ENCODE measurements at regions not wholly inside any gene's neighbourhood (a gene's known extent, or its start where the extent isn't known, plus 50 kb on each side); places are given as distances from the start of the nearest gene placed in this dataset.

- no peaks in the 10 kb centered on the region for H3K36me3 ChIP-seq (ENCODE audit: insufficient read depth, low read length)
- ChIA-PET POLR2A (ENCODE audit: partially characterized antibody) (no interaction called here), CTCF (ENCODE audit: partially characterized antibody) (no interaction called here)
- H3K36me3 Mint-ChIP-seq: no peaks in the 10 kb centered on the region
- H3K27ac Mint-ChIP-seq: no peak overlapping the region
- no peak overlapping the region for H3K27ac ChIP-seq (ENCODE audit: low read depth, low read length)
- no peaks in the 10 kb centered on the region for H3K27me3 ChIP-seq (ENCODE audit: insufficient read depth, low read length)
- peaks cover 0 to 6% (median 3%) of the 10 kb centered on the region in 8 donors for H3K9me3 Mint-ChIP-seq
- no peak overlapping the region for H3K4me3 Mint-ChIP-seq
- no peak overlapping the region for H3K4me3 ChIP-seq (ENCODE audit: low read length in 2 of 2)
- H3K4me1 Mint-ChIP-seq: no peaks in the 10 kb centered on the region
- no peaks in the 10 kb centered on the region for H3K9me3 ChIP-seq (ENCODE audit: control insufficient read depth in 1 of 2, low read length in 2 of 2)
- DNase-seq: no peak
- intact Hi-C loops (cut with micrococcal nuclease): no loop called here
- H3K4me1 ChIP-seq (ENCODE audit: insufficient read depth, low read length): no peaks in the 10 kb centered on the region
- no peaks in the 10 kb centered on the region for H3K27me3 Mint-ChIP-seq
Observed at GRCh38 chr5:165201369-165201768, 1696.0 kb downstream of the MAT2B start.

GRCh38 chr5:165201771-165202518 lies 1696.5 kb downstream of the MAT2B start:
- H3K27me3 Mint-ChIP-seq: no peaks in the 10 kb centered on the region
- H3K4me1 Mint-ChIP-seq: no peaks in the 10 kb centered on the region
- intact Hi-C loops (cut with micrococcal nuclease): no loop called here
- no peak for DNase-seq
- POLR2A ChIA-PET (ENCODE audit: partially characterized antibody): no interaction called here
- Histone ChIP-seq H3K4me1 (ENCODE audit: insufficient read depth, low read length) (no peaks in the 10 kb centered on the region), H3K9me3 (ENCODE audit: control insufficient read depth in 1 of 2, low read length in 2 of 2) (no peaks in the 10 kb centered on the region), H3K27ac (ENCODE audit: low read depth, low read length) (no peak overlapping the region), H3K27me3 (ENCODE audit: insufficient read depth, low read length) (no peaks in the 10 kb centered on the region), H3K36me3 (ENCODE audit: insufficient read depth, low read length) (no peaks in the 10 kb centered on the region), H3K4me3 (ENCODE audit: low read length in 2 of 2) (no peak overlapping the region)
- H3K4me3 Mint-ChIP-seq: no peak overlapping the region
- no peaks in the 10 kb centered on the region for H3K36me3 Mint-ChIP-seq
- CTCF ChIA-PET (ENCODE audit: partially characterized antibody): no interaction called here
- no peak overlapping the region for H3K27ac Mint-ChIP-seq
- peaks cover 0 to 6% (median 1%) of the 10 kb centered on the region in 8 donors for H3K9me3 Mint-ChIP-seq

GRCh38 chr5:165202519-165202910 lies 1697.1 kb downstream of the MAT2B start:
- intact Hi-C loops (cut with micrococcal nuclease): no loop called here
- DNase-seq: no peak
- no peak overlapping the region for H3K27ac ChIP-seq (ENCODE audit: low read depth, low read length)
- no peaks in the 10 kb centered on the region for H3K4me1 ChIP-seq (ENCODE audit: insufficient read depth, low read length)
- no peaks in the 10 kb centered on the region for H3K9me3 ChIP-seq (ENCODE audit: control insufficient read depth in 1 of 2, low read length in 2 of 2)
- no peaks in the 10 kb centered on the region for H3K27me3 ChIP-seq (ENCODE audit: insufficient read depth, low read length)
- Mint-ChIP-seq H3K9me3 (peaks cover 0 to 8% (median 0%) of the 10 kb centered on the region in 8 donors), H3K4me3 (no peak overlapping the region), H3K36me3 (no peaks in the 10 kb centered on the region), H3K4me1 (no peaks in the 10 kb centered on the region), H3K27ac (no peak overlapping the region), H3K27me3 (no peaks in the 10 kb centered on the region)
- H3K36me3 ChIP-seq (ENCODE audit: insufficient read depth, low read length): no peaks in the 10 kb centered on the region
- CTCF ChIA-PET (ENCODE audit: partially characterized antibody): no interaction called here
- no peak overlapping the region for H3K4me3 ChIP-seq (ENCODE audit: low read length in 2 of 2)
- POLR2A ChIA-PET (ENCODE audit: partially characterized antibody): no interaction called here

- Mint-ChIP-seq H3K27me3 (no peaks in the 10 kb centered on the region), H3K36me3 (no peaks in the 10 kb centered on the region), H3K9me3 (peaks cover 0 to 8% (median 0%) of the 10 kb centered on the region in 8 donors), H3K4me1 (no peaks in the 10 kb centered on the region), H3K27ac (no peak overlapping the region), H3K4me3 (no peak overlapping the region)
- intact Hi-C loops (cut with micrococcal nuclease): loop anchor here (2.0 kb wide), 1 partner anchor 1644 kb away; no protein-coding TSS in a partner anchor
- Histone ChIP-seq H3K27me3 (ENCODE audit: insufficient read depth, low read length) (no peaks in the 10 kb centered on the region), H3K27ac (ENCODE audit: low read depth, low read length) (no peak overlapping the region), H3K36me3 (ENCODE audit: insufficient read depth, low read length) (no peaks in the 10 kb centered on the region), H3K9me3 (ENCODE audit: control insufficient read depth in 1 of 2, low read length in 2 of 2) (no peaks in the 10 kb centered on the region), H3K4me1 (ENCODE audit: insufficient read depth, low read length) (no peaks in the 10 kb centered on the region), H3K4me3 (ENCODE audit: low read length in 2 of 2) (no peak overlapping the region)
- ChIA-PET CTCF (ENCODE audit: partially characterized antibody) (no interaction called here), POLR2A (ENCODE audit: partially characterized antibody) (no interaction called here)
- DNase-seq: no peak
Observed at GRCh38 chr5:165209101-165209727, 1703.8 kb downstream of the MAT2B start.

GRCh38 chr5:165224366-165225045 lies 1719.1 kb downstream of the MAT2B start:
- ChIA-PET POLR2A (ENCODE audit: partially characterized antibody) (no interaction called here), CTCF (ENCODE audit: partially characterized antibody) (no interaction called here)
- intact Hi-C loops (cut with micrococcal nuclease): no loop called here
- Mint-ChIP-seq H3K27me3 (no peaks in the 10 kb centered on the region), H3K36me3 (no peaks in the 10 kb centered on the region), H3K27ac (no peak overlapping the region), H3K4me1 (no peaks in the 10 kb centered on the region), H3K4me3 (no peak overlapping the region), H3K9me3 (peaks cover 0 to 9% (median 4%) of the 10 kb centered on the region in 8 donors)
- no peak for DNase-seq
- H3K9me3 ChIP-seq (ENCODE audit: control insufficient read depth in 1 of 2, low read length in 2 of 2): no peaks in the 10 kb centered on the region
- H3K27ac ChIP-seq (ENCODE audit: low read depth, low read length): no peak overlapping the region
- H3K4me1 ChIP-seq (ENCODE audit: insufficient read depth, low read length): no peaks in the 10 kb centered on the region
- H3K27me3 ChIP-seq (ENCODE audit: insufficient read depth, low read length): no peaks in the 10 kb centered on the region
- no peaks in the 10 kb centered on the region for H3K36me3 ChIP-seq (ENCODE audit: insufficient read depth, low read length)
- no peak overlapping the region for H3K4me3 ChIP-seq (ENCODE audit: low read length in 2 of 2)

GRCh38 chr5:165227515-165227914 lies 1722.1 kb downstream of the MAT2B start:
- no peaks in the 10 kb centered on the region for H3K27me3 ChIP-seq (ENCODE audit: insufficient read depth, low read length)
- ChIA-PET CTCF (ENCODE audit: partially characterized antibody) (no interaction called here), POLR2A (ENCODE audit: partially characterized antibody) (no interaction called here)
- no peak overlapping the region for H3K27ac Mint-ChIP-seq
- intact Hi-C loops (cut with micrococcal nuclease): no loop called here
- peaks cover 0 to 9% (median 5%) of the 10 kb centered on the region in 8 donors for H3K9me3 Mint-ChIP-seq
- no peak overlapping the region for H3K27ac ChIP-seq (ENCODE audit: low read depth, low read length)
- H3K27me3 Mint-ChIP-seq: no peaks in the 10 kb centered on the region
- H3K4me3 Mint-ChIP-seq: no peak overlapping the region
- DNase-seq: no peak
- H3K36me3 ChIP-seq (ENCODE audit: insufficient read depth, low read length): no peaks in the 10 kb centered on the region
- no peaks in the 10 kb centered on the region for H3K9me3 ChIP-seq (ENCODE audit: control insufficient read depth in 1 of 2, low read length in 2 of 2)
- H3K4me1 ChIP-seq (ENCODE audit: insufficient read depth, low read length): no peaks in the 10 kb centered on the region
- no peaks in the 10 kb centered on the region for H3K36me3 Mint-ChIP-seq
- no peaks in the 10 kb centered on the region for H3K4me1 Mint-ChIP-seq
- no peak overlapping the region for H3K4me3 ChIP-seq (ENCODE audit: low read length in 2 of 2)

- POLR2A ChIA-PET (ENCODE audit: partially characterized antibody): no interaction called here
Observed at GRCh38 chr5:165228184-165228583, 1722.8 kb downstream of the MAT2B start.

More at GRCh38 chr5:165228184-165228583, 1722.8 kb downstream of the MAT2B start:
- no peak overlapping the region for H3K27ac ChIP-seq (ENCODE audit: low read depth, low read length)
- Mint-ChIP-seq H3K27ac (no peak overlapping the region), H3K4me1 (no peaks in the 10 kb centered on the region), H3K9me3 (peaks cover 0 to 9% (median 4%) of the 10 kb centered on the region in 8 donors), H3K36me3 (no peaks in the 10 kb centered on the region), H3K27me3 (no peaks in the 10 kb centered on the region), H3K4me3 (no peak overlapping the region)
- intact Hi-C loops (cut with micrococcal nuclease): no loop called here
- CTCF ChIA-PET (ENCODE audit: partially characterized antibody): no interaction called here
- no peaks in the 10 kb centered on the region for H3K27me3 ChIP-seq (ENCODE audit: insufficient read depth, low read length)
- no peaks in the 10 kb centered on the region for H3K36me3 ChIP-seq (ENCODE audit: insufficient read depth, low read length)
- H3K9me3 ChIP-seq (ENCODE audit: control insufficient read depth in 1 of 2, low read length in 2 of 2): no peaks in the 10 kb centered on the region
- DNase-seq: no peak
- no peak overlapping the region for H3K4me3 ChIP-seq (ENCODE audit: low read length in 2 of 2)
- no peaks in the 10 kb centered on the region for H3K4me1 ChIP-seq (ENCODE audit: insufficient read depth, low read length)

Measured in CD4-positive, alpha-beta memory T cell (primary cell).